ENCODE measurements at regions not wholly inside any gene's neighbourhood (a gene's known extent, or its start where the extent isn't known, plus 50 kb on each side); places are given as distances from the start of the nearest gene placed in this dataset.

DNA sequence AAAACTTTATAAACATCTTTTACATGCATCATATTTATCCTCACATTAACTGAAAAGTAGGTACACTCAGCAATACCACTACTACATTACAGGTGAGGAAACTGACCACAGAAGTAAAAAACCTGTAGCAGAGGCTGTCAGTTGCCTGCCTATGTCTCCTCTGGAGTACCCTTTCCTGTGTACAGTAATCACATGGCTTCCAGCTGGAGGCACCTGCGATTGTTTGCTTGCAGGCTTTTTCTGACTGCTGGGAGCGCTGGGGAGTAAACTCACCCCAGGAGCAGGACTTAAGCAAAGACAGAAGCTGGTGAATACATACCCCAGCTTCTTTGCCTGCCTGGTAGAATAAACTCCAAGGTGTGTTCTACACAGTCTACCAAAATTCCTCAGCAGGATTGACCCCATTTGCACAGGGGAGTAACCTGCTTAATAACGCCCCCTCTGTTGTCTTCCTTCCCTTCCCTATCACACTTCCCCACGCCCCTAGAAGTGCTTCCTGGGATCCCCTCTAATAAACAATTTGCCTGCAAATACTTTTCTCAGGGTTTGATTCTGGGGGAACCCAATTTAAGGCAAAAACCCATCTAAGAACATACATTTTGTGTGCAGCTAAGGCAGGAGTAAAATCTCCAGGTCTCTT, 138.9 kb downstream of the PTH2R start:
- Histone ChIP-seq H3K4me3 (ENCODE audit: low read length) (no peak overlapping the region), H3K27me3 (ENCODE audit: control insufficient read depth, insufficient read depth, low read length) (no peaks in the 10 kb centered on the region), H3K9me3 (ENCODE audit: control insufficient read depth, low read length) (no peaks in the 10 kb centered on the region), H3K36me3 (ENCODE audit: control insufficient read depth, insufficient read depth, low read length) (no peaks in the 10 kb centered on the region), H3K9ac (ENCODE audit: low read length) (no peak overlapping the region), H3K4me1 (ENCODE audit: control insufficient read depth, insufficient read depth, low read length) (peaks cover 38% of the 10 kb centered on the region)

- Histone ChIP-seq H3K4me3 (ENCODE audit: low read length) (no peak overlapping the region), H3K9me3 (ENCODE audit: control insufficient read depth, low read length) (no peaks in the 10 kb centered on the region), H3K9ac (ENCODE audit: low read length) (no peak overlapping the region), H3K27me3 (ENCODE audit: control insufficient read depth, insufficient read depth, low read length) (no peaks in the 10 kb centered on the region), H3K4me1 (ENCODE audit: control insufficient read depth, insufficient read depth, low read length) (peaks cover 38% of the 10 kb centered on the region), H3K36me3 (ENCODE audit: control insufficient read depth, insufficient read depth, low read length) (no peaks in the 10 kb centered on the region)
Observed at GRCh38 chr2:208546107-208546506, 139.5 kb downstream of the PTH2R start.

GRCh38 chr2:208546860-208547650, 140.5 kb downstream of the PTH2R start:
- Histone ChIP-seq H3K27me3 (ENCODE audit: control insufficient read depth, insufficient read depth, low read length) (no peaks in the 10 kb centered on the region), H3K36me3 (ENCODE audit: control insufficient read depth, insufficient read depth, low read length) (no peaks in the 10 kb centered on the region), H3K4me3 (ENCODE audit: low read length) (no peak overlapping the region), H3K9me3 (ENCODE audit: control insufficient read depth, low read length) (no peaks in the 10 kb centered on the region), H3K4me1 (ENCODE audit: control insufficient read depth, insufficient read depth, low read length) (peaks cover 33% of the 10 kb centered on the region), H3K9ac (ENCODE audit: low read length) (no peak overlapping the region)

GRCh38 chr2:208548700-208549099, 142.1 kb downstream of the PTH2R start:
- Histone ChIP-seq H3K4me1 (ENCODE audit: control insufficient read depth, insufficient read depth, low read length) (peaks cover 24% of the 10 kb centered on the region), H3K4me3 (ENCODE audit: low read length) (no peak overlapping the region), H3K27me3 (ENCODE audit: control insufficient read depth, insufficient read depth, low read length) (no peaks in the 10 kb centered on the region), H3K36me3 (ENCODE audit: control insufficient read depth, insufficient read depth, low read length) (no peaks in the 10 kb centered on the region), H3K9me3 (ENCODE audit: control insufficient read depth, low read length) (no peaks in the 10 kb centered on the region), H3K9ac (ENCODE audit: low read length) (no peak overlapping the region)

DNA sequence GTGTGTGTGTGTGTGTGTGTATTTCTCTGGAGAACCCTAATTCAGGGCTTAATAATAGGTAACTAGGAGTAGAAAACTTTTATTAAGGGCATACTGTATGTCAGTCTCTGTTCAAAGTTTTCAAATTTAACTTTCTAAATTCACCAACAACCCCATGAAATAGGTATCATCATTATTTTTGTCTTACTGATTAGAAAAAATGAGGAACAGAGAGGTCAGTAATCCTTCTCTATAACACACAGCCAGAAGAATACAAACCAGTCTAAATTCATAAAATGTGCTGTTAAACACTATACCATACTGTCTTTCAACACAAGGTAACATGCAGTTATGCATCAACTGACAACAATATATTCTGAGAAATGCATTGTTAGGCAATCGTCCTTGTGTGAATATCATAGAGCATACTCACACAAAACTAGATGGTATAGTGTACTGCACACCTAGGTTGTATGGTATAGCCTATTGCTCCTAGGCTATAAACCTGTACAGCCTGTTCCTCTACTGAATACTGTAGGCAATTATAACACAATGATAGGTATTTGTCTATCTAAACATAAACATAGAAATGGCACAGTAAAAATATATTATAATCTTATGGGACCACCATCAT, 143.1 kb downstream of the PTH2R start:
- H3K9ac ChIP-seq (ENCODE audit: low read length), result no peak overlapping the region
- no peaks in the 10 kb centered on the region for H3K27me3 ChIP-seq (ENCODE audit: control insufficient read depth, insufficient read depth, low read length)

GRCh38 chr2:208552943-208553342, 146.4 kb downstream of the PTH2R start:
- Histone ChIP-seq H3K4me3 (ENCODE audit: low read length) (no peak overlapping the region), H3K27me3 (ENCODE audit: control insufficient read depth, insufficient read depth, low read length) (no peaks in the 10 kb centered on the region), H3K4me1 (ENCODE audit: control insufficient read depth, insufficient read depth, low read length) (no peaks in the 10 kb centered on the region), H3K9me3 (ENCODE audit: control insufficient read depth, low read length) (no peaks in the 10 kb centered on the region), H3K9ac (ENCODE audit: low read length) (no peak overlapping the region), H3K36me3 (ENCODE audit: control insufficient read depth, insufficient read depth, low read length) (no peaks in the 10 kb centered on the region)

More for the DNA sequence above, 143.1 kb downstream of the PTH2R start:
- H3K36me3 ChIP-seq (ENCODE audit: control insufficient read depth, insufficient read depth, low read length), result no peaks in the 10 kb centered on the region
- H3K4me1 ChIP-seq (ENCODE audit: control insufficient read depth, insufficient read depth, low read length), result peaks cover 20% of the 10 kb centered on the region
- no peak overlapping the region for H3K4me3 ChIP-seq (ENCODE audit: low read length)
- H3K9me3 ChIP-seq (ENCODE audit: control insufficient read depth, low read length), result no peaks in the 10 kb centered on the region

DNA sequence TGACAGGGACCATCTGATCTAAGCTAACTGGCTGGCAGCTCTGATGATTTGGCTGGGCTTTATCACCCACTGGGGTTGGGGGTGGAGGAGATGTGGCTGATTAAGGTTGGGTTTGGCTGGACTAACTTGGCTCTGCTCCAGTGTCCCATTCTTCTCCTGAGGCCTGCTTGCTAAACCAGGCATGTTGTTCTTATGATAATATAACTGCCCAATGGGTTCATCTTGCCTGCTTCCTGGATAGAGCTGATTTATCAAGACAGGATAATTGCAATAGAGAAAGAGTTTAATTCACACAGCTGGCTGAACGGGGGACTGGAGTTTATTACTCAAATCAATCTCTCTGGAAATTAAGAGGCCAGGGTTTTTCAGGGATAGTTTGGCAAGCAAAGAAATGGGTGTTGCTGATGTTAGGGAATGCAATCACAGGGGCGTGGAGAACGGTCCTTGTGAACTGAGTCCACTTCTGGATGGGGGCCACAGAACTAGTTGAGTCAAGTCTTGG, 150.4 kb downstream of the PTH2R start:
- H3K27me3 ChIP-seq (ENCODE audit: control insufficient read depth, insufficient read depth, low read length), result no peaks in the 10 kb centered on the region
- H3K4me1 ChIP-seq (ENCODE audit: control insufficient read depth, insufficient read depth, low read length), result peaks cover 8% of the 10 kb centered on the region
- H3K4me3 ChIP-seq (ENCODE audit: low read length), result no peak overlapping the region
- no peaks in the 10 kb centered on the region for H3K36me3 ChIP-seq (ENCODE audit: control insufficient read depth, insufficient read depth, low read length)
- H3K9ac ChIP-seq (ENCODE audit: low read length), result no peak overlapping the region
- no peaks in the 10 kb centered on the region for H3K9me3 ChIP-seq (ENCODE audit: control insufficient read depth, low read length)

DNA sequence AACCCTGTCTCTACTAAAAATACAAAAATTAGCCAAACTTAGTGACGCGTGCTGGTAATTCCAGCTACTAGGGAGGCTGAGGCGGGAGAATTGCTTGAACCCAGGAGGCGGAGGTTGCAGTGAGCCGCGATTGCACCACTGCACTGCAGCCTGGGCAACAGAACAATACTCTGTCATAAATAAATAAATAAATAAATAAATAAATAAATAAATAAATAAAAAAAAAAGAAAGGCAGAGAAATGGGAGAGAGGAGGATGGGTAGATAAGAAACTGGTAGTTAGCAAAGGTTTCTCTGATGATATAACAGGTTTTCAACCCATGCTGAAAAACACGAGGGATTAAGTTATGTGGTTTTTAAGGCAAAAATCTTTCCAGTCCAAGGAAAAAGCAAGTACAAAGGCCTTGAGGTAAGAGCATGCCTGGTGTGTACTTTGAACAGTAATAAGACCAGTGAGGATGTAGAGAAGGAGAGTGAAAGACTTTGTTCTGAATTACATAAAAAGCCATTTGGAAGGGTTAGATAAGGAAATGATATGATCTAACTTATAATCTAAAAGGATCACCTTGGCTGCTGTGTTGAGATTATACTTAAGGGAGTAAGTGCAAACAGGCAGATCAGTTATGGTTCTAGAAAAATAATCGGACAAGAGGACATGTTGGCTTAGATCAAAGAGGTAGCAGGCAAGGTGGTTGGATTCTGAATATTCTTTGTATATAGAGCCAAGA, 159.3 kb downstream of the PTH2R start:
- no peak overlapping the region for H3K4me3 ChIP-seq (ENCODE audit: low read length)
- H3K36me3 ChIP-seq (ENCODE audit: control insufficient read depth, insufficient read depth, low read length), result no peaks in the 10 kb centered on the region
- no peaks in the 10 kb centered on the region for H3K4me1 ChIP-seq (ENCODE audit: control insufficient read depth, insufficient read depth, low read length)

DNA sequence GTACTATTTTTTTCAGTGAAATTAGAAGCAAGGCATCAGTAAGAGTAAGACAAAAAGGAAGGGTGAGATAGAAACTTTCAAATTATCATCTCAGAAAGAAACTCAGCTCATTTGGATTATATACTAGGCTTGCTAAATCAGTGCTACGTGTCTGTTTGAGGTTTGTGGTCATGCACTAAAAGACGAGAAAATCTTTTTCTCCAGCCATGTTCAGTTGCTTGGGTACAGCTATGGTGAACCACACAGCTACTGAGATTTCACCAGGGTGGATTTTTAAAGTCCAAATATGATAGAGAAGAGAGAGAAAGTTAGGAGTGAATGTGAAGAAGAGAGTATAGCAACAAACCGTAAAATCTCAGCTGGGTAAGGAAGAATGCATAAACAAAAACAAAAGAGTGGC, 161.6 kb downstream of the PTH2R start:
- Histone ChIP-seq H3K9ac (ENCODE audit: low read length) (no peak overlapping the region), H3K9me3 (ENCODE audit: control insufficient read depth, low read length) (no peaks in the 10 kb centered on the region), H3K4me3 (ENCODE audit: low read length) (no peak overlapping the region), H3K36me3 (ENCODE audit: control insufficient read depth, insufficient read depth, low read length) (no peaks in the 10 kb centered on the region), H3K27me3 (ENCODE audit: control insufficient read depth, insufficient read depth, low read length) (no peaks in the 10 kb centered on the region), H3K4me1 (ENCODE audit: control insufficient read depth, insufficient read depth, low read length) (no peaks in the 10 kb centered on the region)

More for the DNA sequence above, 159.3 kb downstream of the PTH2R start:
- Histone ChIP-seq H3K9ac (ENCODE audit: low read length) (no peak overlapping the region), H3K27me3 (ENCODE audit: control insufficient read depth, insufficient read depth, low read length) (no peaks in the 10 kb centered on the region), H3K9me3 (ENCODE audit: control insufficient read depth, low read length) (no peaks in the 10 kb centered on the region)

- H3K9me3 ChIP-seq (ENCODE audit: control insufficient read depth, low read length), result no peaks in the 10 kb centered on the region
- no peaks in the 10 kb centered on the region for H3K27me3 ChIP-seq (ENCODE audit: control insufficient read depth, insufficient read depth, low read length)
- no peaks in the 10 kb centered on the region for H3K36me3 ChIP-seq (ENCODE audit: control insufficient read depth, insufficient read depth, low read length)
- H3K9ac ChIP-seq (ENCODE audit: low read length), result no peak overlapping the region
- no peak overlapping the region for H3K4me3 ChIP-seq (ENCODE audit: low read length)
- no peaks in the 10 kb centered on the region for H3K4me1 ChIP-seq (ENCODE audit: control insufficient read depth, insufficient read depth, low read length)
Observed at GRCh38 chr2:208570066-208570465, 163.5 kb downstream of the PTH2R start.

DNA sequence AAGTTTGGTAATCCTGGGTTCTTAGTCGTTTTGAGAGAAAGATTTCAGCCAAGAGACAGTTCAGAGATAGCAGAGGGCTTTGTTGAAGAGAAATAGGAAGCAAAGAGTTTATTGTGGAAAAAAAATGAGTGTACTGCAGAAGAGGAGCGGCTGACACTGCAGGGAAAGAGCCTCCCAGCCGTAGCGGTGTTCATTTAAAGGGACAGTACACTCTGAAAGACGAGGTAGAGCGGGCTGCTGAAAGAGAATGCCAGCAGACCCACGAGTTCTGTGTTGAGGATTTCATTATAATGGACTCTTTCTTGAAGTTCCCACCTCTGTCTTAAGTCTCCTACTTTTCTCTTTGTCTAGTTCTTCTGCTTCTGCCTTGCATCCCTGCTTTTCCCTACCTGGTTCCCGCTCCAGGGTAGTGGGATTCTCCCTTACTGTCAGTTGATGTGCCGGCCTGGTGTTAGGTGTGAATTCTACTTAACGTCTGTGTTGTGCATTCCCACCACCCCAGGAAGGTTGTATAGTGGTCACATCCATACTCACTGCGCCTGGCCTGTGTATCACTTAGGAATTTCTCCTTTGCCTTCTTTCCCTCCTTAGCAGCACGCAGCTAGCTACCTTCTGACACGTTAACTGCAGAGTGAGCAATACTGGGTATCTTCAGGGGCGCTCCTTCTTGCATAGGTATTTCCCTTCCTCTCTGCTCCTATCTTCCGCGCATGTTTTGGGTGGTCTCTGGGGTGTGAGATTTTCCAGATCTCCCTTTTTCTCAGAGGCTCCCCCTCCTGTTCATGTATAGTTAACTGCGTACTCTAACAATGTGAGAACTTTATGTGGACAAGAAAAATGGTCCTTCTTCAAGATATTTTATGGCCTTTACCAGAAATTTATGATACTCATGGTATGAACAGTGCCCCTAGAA, 164.5 kb downstream of the PTH2R start:
- no peaks in the 10 kb centered on the region for H3K36me3 ChIP-seq (ENCODE audit: control insufficient read depth, insufficient read depth, low read length)
- no peak overlapping the region for H3K9ac ChIP-seq (ENCODE audit: low read length)
- no peaks in the 10 kb centered on the region for H3K27me3 ChIP-seq (ENCODE audit: control insufficient read depth, insufficient read depth, low read length)
- no peaks in the 10 kb centered on the region for H3K4me1 ChIP-seq (ENCODE audit: control insufficient read depth, insufficient read depth, low read length)
- H3K4me3 ChIP-seq (ENCODE audit: low read length), result no peak overlapping the region
- no peaks in the 10 kb centered on the region for H3K9me3 ChIP-seq (ENCODE audit: control insufficient read depth, low read length)
